Prostate gland (tissue), 2 donors: ENCODE measurements at regions not wholly inside any gene's neighbourhood (a gene's known extent, or its start where the extent isn't known, plus 50 kb on each side); places are given as distances from the start of the nearest gene placed in this dataset.
"Not testable (repeated sequence)": the region's sequence is repeated elsewhere in the genome, so short reads cannot be mapped to it uniquely, and the experiment has no call there.

Source experiments
- DNase-seq: peaks from one replicate; pipeline ENCODE4 v3.0.0-alpha.2; 2019; ENCODE audit warnings: low spot score
- H3K27ac ChIP-seq, 2 donors: fragments of 200-600 bp; sonication (generic); 2 replicates each; pipeline ENCODE4 v1.5.1; 2017 to 2019
- H3K27me3 ChIP-seq: fragments of 200-600 bp; sonication (generic); replicated peaks from 2 replicates; pipeline ENCODE4 v1.5.1; 2019; ENCODE audit not compliant: insufficient read depth
- H3K36me3 ChIP-seq, 2 donors: fragments of 200-600 bp; sonication (generic); 1 replicate in 1 of 2; 2 replicates in 1 of 2; pipeline versions ENCODE4 v1.5.1 to v1.8.1; 2017 to 2019
- H3K4me1 ChIP-seq: fragments of 200-600 bp; sonication (generic); replicated peaks from 2 replicates; pipeline ENCODE4 v1.5.1; 2019
- H3K4me3 ChIP-seq, 2 donors: fragments of 200-600 bp; sonication (generic); 2 replicates each; pipeline ENCODE4 v1.5.1; 2017 to 2019
- H3K9me3 ChIP-seq: fragments of 200-600 bp; sonication (generic); 2 replicates; pipeline ENCODE4 v1.5.1; 2017
- CTCF ChIP-seq, 4 experiments: fragments of 200-600 bp in 2 of 4; fragments of 450-650 bp in 2 of 4; sonication (generic) in 2 of 4; IDR thresholded peaks; 1 replicate in 3 of 4; 2 replicates in 1 of 4; pipeline ENCODE4 v1.5.1; 2016 to 2019; ENCODE audit warnings: antibody characterized with exemption in 4 of 4, mild to moderate bottlenecking in 2 of 4, moderate library complexity in 2 of 4
- POLR2A ChIP-seq: fragments of 450-650 bp; IDR thresholded peaks from one replicate; pipeline ENCODE4 v1.6.1; 2016; ENCODE audit warnings: antibody characterized with exemption, mild to moderate bottlenecking
- POLR2AphosphoS5 ChIP-seq: sonication (generic); formaldehyde crosslinking; IDR thresholded peaks from one replicate; pipeline ENCODE4 v1.6.1; 2017; ENCODE audit warnings: antibody characterized with exemption
- WGBS: methylation state at CpG from one replicate; pipeline ENCODE4 v1.1.5; 2018; 5-methylcytosine and 5-hydroxymethylcytosine counted together
- intact Hi-C: fragments of 100-400 bp; cut with DNase I; formaldehyde crosslinking; loops from one replicate; pipeline ENCODE4 v1.14.2; 2022

- Histone ChIP-seq H3K27me3 (no peaks in the 10 kb centered on the region), H3K4me3 (no peak overlapping the region), H3K9me3 (no peaks in the 10 kb centered on the region), H3K36me3 (no peaks in the 10 kb centered on the region), H3K27ac (no peak overlapping the region), H3K4me1 (no peaks in the 10 kb centered on the region)
- no peak for TF ChIP-seq POLR2AphosphoS5
- TF ChIP-seq CTCF (IDR thresholded peaks at IDR 0.05), result no peak
- no peak for TF ChIP-seq POLR2A
- 22% methylated on average over 2 of the region's 2 CpGs for WGBS
- intact Hi-C loops, result no loop called here
- no peak for DNase-seq
Observed at GRCh38 chr12:17056546-17056945, 450.6 kb upstream of the LMO3 start.

GRCh38 chr12:17038923-17039322 is 433.0 kb upstream of the LMO3 start:
- no peaks in the 10 kb centered on the region for H3K36me3 ChIP-seq
- H3K4me1 ChIP-seq, result no peaks in the 10 kb centered on the region

GRCh38 chr12:17035372-17035771 is 429.4 kb upstream of the LMO3 start:
- no peak for TF ChIP-seq CTCF (IDR thresholded peaks at IDR 0.05)
- TF ChIP-seq POLR2AphosphoS5, result no peak
- TF ChIP-seq POLR2A, result no peak
- no peaks in the 10 kb centered on the region for H3K4me1 ChIP-seq
- intact Hi-C loops, result no loop called here
- no peaks in the 10 kb centered on the region for H3K27me3 ChIP-seq
- H3K36me3 ChIP-seq, result no peaks in the 10 kb centered on the region
- H3K27ac ChIP-seq, result no peak overlapping the region
- no peaks in the 10 kb centered on the region for H3K9me3 ChIP-seq
- DNase-seq, result no peak
- WGBS, result 82% methylated on average over 5 of the region's 5 CpGs
- no peak overlapping the region for H3K4me3 ChIP-seq

More at GRCh38 chr12:17038923-17039322, 433.0 kb upstream of the LMO3 start:
- intact Hi-C loops, result no loop called here
- TF ChIP-seq POLR2AphosphoS5, result no peak
- no peak for TF ChIP-seq CTCF (IDR thresholded peaks at IDR 0.05)
- no peak for TF ChIP-seq POLR2A
- H3K4me3 ChIP-seq, result no peak overlapping the region
- no peak for DNase-seq
- H3K27ac ChIP-seq, result no peak overlapping the region
- H3K9me3 ChIP-seq, result no peaks in the 10 kb centered on the region
- no peaks in the 10 kb centered on the region for H3K27me3 ChIP-seq

GRCh38 chr12:17030338-17030737 is 424.4 kb upstream of the LMO3 start:
- Histone ChIP-seq H3K36me3 (no peaks in the 10 kb centered on the region), H3K27ac (no peak overlapping the region), H3K9me3 (no peaks in the 10 kb centered on the region), H3K27me3 (no peaks in the 10 kb centered on the region), H3K4me1 (no peaks in the 10 kb centered on the region), H3K4me3 (no peak overlapping the region)
- intact Hi-C loops, result no loop called here
- 21% methylated on average over 1 of the region's 1 CpG for WGBS
- TF ChIP-seq CTCF (IDR thresholded peaks at IDR 0.05) (no peak), POLR2AphosphoS5 (no peak), POLR2A (no peak)
- DNase-seq, result no peak

- Histone ChIP-seq H3K36me3 (no peaks in the 10 kb centered on the region), H3K4me1 (no peaks in the 10 kb centered on the region), H3K4me3 (no peak overlapping the region), H3K9me3 (no peaks in the 10 kb centered on the region), H3K27me3 (no peaks in the 10 kb centered on the region), H3K27ac (no peak overlapping the region)
- no peak for DNase-seq
- TF ChIP-seq POLR2AphosphoS5 (no peak), CTCF (IDR thresholded peaks at IDR 0.05) (no peak), POLR2A (no peak)
- intact Hi-C loops, result no loop called here
- WGBS, result 85% methylated on average over 3 of the region's 4 CpGs
Observed at GRCh38 chr12:17028348-17028747, 422.4 kb upstream of the LMO3 start.

GRCh38 chr12:17025424-17025823 is 419.5 kb upstream of the LMO3 start:
- H3K27ac ChIP-seq, H3K36me3 ChIP-seq, intact Hi-C loops, H3K4me1 ChIP-seq, H3K4me3 ChIP-seq, H3K27me3 ChIP-seq, DNase-seq, H3K9me3 ChIP-seq: not testable (repeated sequence)
- WGBS, result 49% methylated on average over 10 of the region's 10 CpGs
